GM19468 (cell line): ENCODE measurements at regions not wholly inside any gene's neighbourhood (a gene's known extent, or its start where the extent isn't known, plus 50 kb on each side); places are given as distances from the start of the nearest gene placed in this dataset.
"Not testable (repeated sequence)": the region's sequence is repeated elsewhere in the genome, so short reads cannot be mapped to it uniquely, and the experiment has no call there.

Experiments
- ATAC-seq: cut with Tn5 transposase; IDR thresholded peaks from one replicate; pipeline ENCODE4 v1.9.1; 2021; ENCODE audit warnings: mild to moderate bottlenecking, moderate library complexity, moderate number of reproducible peaks; ENCODE audit not compliant: unreplicated experiment; ENCODE audit errors: extremely low read depth

- no peak for ATAC-seq
Observed at GRCh38 chr7:8809320-8809719, 375.9 kb downstream of the NXPH1 start.

- no peak for ATAC-seq
Observed at GRCh38 chr7:8817448-8818036, 384.1 kb downstream of the NXPH1 start.

- no peak for ATAC-seq
Observed at GRCh38 chr7:8818406-8818805, 385.0 kb downstream of the NXPH1 start.

GRCh38 chr7:8822595-8822994, 389.2 kb downstream of the NXPH1 start:
- ATAC-seq, result no peak

GRCh38 chr7:8823486-8823885, 390.1 kb downstream of the NXPH1 start:
- ATAC-seq, result no peak

DNA sequence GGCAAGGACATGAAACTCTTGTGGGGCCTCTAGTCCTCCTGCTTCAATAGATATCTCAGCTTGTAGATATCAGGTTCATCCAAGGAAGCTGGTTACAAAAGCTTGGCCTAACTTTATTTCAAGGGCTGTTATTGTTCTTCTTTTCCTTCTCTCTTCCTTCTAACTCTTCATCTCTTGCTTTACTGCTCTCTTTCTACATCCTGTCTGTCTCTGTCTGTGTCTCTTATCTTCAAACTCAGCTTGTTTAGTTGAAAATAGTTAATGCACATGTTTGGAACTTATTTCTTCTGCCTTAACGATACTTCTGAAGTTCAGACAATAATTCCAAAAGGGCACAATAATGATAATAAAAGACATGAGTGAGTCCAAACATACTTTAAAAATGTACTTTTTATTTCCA, 393.9 kb downstream of the NXPH1 start:
- no peak for ATAC-seq

GRCh38 chr7:8829100-8829499, 395.7 kb downstream of the NXPH1 start:
- no peak for ATAC-seq

- ATAC-seq, result no peak
Observed at GRCh38 chr7:8831376-8831775, 398.0 kb downstream of the NXPH1 start.

- ATAC-seq, result no peak
Observed at GRCh38 chr7:8833355-8833754, 399.9 kb downstream of the NXPH1 start.

DNA sequence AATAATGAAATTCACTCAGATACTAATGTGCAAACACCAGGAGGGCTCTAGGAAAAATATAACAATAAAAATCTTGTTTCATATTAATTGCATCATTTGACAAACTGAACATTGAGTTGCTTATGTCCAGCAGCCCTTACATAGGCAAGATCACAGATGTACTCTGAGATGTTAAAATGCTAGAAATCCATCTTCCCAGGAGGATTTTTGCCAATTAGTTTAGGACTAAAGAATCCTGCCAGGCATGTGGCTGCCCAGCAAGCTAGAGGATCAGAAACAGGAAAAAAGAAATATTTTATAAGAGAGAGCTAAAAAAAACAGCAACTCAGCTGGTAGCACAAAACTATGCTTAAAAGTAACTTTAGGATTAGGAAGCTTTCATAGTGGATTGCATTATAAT, 407.8 kb downstream of the NXPH1 start:
- ATAC-seq, result no peak

DNA sequence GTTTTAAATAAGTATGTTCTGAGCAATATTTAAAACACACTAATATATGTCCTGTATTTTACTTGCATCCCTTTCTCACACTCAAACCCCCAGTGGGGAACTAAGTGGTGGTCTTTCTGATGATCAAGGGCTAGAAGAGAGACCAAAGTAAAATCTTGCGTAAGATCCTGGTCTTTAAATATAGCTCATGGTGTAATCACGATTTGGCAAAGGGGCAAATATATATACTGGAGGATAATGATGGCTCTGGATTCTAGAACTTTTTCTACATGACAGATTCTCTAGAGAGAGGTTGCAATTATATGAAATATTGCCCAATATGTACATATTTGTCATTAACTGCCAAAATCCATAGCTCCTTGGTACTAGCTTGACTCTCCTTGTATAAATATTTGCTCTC, 438.3 kb downstream of the NXPH1 start:
- no peak for ATAC-seq

DNA sequence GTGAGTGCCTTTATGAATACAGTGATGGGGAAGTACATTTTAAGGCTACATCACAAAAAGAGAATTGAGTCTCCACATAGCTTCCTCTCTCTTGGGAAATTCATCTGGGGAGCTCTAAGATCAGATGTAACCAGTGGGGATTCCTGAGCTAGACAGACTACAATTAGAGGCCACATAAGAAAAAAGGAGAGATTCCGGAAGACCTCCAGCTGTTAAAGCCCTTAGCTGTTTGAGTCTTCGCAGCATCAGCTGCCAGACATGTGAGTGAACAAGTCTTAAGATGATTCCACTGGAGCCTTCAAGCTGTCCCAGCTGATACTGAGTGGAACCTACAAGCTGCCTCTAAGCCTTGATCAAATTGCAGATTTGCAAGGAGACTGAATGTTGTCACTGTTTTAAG, 448.5 kb downstream of the NXPH1 start:
- no peak for ATAC-seq

- ATAC-seq, result no peak
Observed at GRCh38 chr7:8885480-8886000, 452.1 kb downstream of the NXPH1 start.

DNA sequence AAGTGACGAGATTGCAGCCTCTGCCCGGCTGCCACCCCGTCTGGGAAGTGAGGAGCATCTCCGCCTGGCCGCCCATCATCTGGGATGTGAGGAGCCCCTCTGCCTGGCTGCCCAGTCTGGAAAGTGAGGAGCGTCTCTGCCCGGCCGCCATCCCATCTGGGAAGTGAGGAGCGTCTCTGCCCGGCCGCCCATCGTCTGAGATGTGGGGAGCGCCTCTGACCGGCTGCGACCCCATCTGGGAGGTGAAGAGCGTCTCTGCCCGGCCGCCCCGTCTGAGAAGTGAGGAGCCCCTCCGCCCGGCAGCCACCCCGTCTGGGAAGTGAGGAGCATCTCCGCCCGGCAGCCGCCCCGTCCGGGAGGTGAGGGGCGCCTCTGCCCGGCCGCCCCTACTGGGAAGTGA, 456.9 kb downstream of the NXPH1 start:
- ATAC-seq, result not testable (repeated sequence)

DNA sequence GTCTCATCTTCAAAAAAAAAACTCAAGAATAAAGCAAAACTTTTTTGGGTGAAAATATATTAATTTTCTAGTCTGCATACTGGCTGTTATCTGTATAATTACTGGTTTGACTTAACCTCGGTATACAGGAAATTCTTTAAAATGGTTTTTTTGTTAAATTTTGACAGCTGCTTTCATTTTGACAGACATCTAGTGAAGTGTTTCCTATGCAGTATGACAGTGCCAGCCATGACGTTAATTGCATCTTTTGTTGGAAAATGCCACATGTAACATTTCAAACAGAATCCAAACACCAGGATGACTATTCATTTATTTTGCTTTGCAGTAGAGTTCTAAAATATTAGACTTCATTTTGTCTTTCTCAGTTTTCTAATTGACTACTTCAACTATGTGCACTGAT, 460.4 kb downstream of the NXPH1 start:
- ATAC-seq, result no peak

GRCh38 chr7:8906396-8907075, 473.1 kb downstream of the NXPH1 start:
- ATAC-seq, result no peak

- no peak for ATAC-seq
Observed at GRCh38 chr7:8908889-8909288, 475.5 kb downstream of the NXPH1 start.

- no peak for ATAC-seq
Observed at GRCh38 chr7:8913682-8914081, 480.3 kb downstream of the NXPH1 start.

DNA sequence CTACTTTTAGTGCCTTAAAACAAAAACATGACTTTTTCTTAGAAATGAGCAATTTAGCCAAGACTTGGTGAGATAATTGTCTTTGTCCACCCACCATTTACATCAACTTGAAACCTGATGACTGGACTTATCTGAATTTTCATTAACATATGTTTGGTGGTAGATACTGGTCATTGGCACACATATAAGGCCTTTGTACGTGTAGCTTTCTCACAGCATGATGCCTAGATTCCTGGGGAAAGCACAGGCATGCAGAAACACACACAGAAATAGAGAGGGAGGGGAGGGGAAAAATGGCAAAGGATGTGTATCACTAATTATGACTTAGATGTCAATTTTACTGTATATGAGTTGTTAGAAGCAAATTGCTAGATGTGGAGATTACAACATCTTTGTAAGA, 488.4 kb downstream of the NXPH1 start:
- ATAC-seq, result no peak

DNA sequence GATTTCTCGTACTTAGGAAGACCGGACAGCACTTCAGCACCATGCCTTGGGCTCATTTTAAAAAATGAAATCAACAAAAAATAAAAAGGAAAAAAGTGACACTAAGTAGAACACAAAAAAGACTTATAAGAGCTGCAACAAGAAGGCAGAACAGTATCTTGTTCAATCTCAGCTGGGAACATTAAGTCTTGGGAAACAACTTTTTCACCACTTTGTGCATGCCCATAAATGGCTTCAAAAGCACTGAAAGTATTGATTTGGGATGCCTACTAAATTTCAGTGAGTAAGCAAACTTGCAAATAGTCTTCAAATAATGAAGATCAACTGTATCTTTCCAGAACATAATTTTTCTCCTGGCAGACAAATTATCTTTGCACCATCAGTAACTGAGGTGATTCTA, 489.3 kb downstream of the NXPH1 start:
- no peak for ATAC-seq

GRCh38 chr7:8923164-8923806, 489.9 kb downstream of the NXPH1 start:
- no peak for ATAC-seq
